ENCODE measurements at regions not wholly inside any gene's neighbourhood (a gene's known extent, or its start where the extent isn't known, plus 50 kb on each side); places are given as distances from the start of the nearest gene placed in this dataset.

GRCh38 chr4:30600246-30601017 is 119.7 kb upstream of the PCDH7 start:
- peak; percentile 29 for DNase-seq (ENCODE audit: low read depth)

GRCh38 chr4:30601070-30601865 is 118.9 kb upstream of the PCDH7 start:
- DNase-seq (ENCODE audit: low read depth), result no peak

GRCh38 chr4:30605616-30606190 is 114.5 kb upstream of the PCDH7 start:
- no peak for DNase-seq (ENCODE audit: low read depth)

DNA sequence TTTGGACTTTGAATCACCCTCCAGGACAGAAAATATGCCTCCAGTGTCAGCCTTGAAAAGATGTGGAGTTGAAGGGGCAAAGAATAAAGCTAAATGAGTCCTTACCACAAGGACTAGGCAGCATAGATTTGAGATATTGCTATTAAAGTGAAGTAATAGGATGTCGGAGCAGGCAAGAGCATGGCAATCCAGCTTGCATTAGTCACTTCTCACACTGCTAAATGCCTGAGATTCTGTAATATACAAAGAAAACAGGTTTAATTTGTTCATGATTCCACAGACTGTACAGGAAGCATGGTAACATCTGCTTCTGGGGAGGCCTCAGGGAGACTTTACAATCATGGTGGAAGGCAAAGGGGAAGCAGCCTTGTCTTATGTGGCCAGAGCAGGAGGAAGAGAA is 109.8 kb upstream of the PCDH7 start:
- no peak for DNase-seq (ENCODE audit: low read depth)

DNA sequence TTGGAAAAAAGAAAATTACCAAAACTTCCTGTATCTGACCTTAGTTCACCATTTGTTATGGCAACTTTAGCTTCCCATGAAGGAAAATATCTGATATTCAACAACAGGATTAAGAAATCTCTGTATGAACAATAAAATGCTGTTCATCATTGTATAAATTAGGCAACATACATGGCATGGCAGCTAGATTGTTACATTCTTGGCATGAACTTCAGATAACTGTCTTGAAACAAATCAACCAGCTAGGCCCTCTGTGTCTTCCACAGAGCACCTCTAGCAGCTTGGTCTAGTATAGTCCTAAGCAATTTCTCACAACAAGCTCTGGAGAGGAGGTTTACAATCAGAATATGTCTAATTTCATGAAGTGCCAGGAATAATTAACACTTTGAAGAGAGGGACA is 105.4 kb upstream of the PCDH7 start:
- no peak for DNase-seq (ENCODE audit: low read depth)

- DNase-seq (ENCODE audit: low read depth), result peak; percentile 1
These were observed 103.1 kb upstream of the PCDH7 start for GRCh38 chr4:30616942-30617646.

- no peak for DNase-seq (ENCODE audit: low read depth)
These were observed 102.3 kb upstream of the PCDH7 start for GRCh38 chr4:30617836-30618235.

GRCh38 chr4:30619679-30620078 is 100.5 kb upstream of the PCDH7 start:
- DNase-seq (ENCODE audit: low read depth), result no peak

GRCh38 chr4:30620711-30621110 is 99.5 kb upstream of the PCDH7 start:
- DNase-seq (ENCODE audit: low read depth), result no peak

GRCh38 chr4:30630431-30630830 is 89.7 kb upstream of the PCDH7 start:
- no peak for DNase-seq (ENCODE audit: low read depth)

- DNase-seq (ENCODE audit: low read depth), result no peak
These were observed 87.4 kb upstream of the PCDH7 start for GRCh38 chr4:30632751-30633150.

DNA sequence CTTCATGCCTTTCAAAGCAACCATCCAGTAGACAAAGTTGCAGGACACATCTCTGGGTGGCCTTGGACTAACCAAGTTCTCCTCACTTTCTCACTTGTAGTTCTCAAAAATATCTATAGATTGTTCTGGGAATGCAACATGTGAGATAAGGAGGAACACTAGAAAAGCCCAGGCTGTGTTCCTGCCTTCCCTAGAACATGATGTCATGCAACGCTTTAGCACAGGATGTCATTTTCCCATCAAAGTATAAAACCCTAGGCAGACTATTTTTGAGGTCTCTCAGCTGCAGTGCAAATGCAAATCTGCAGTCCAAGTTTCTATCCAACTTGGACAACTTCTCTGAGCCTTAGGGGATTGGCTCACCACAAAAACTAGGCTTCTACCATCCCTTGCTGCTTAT is 78.8 kb upstream of the PCDH7 start:
- DNase-seq (ENCODE audit: low read depth), result no peak

DNA sequence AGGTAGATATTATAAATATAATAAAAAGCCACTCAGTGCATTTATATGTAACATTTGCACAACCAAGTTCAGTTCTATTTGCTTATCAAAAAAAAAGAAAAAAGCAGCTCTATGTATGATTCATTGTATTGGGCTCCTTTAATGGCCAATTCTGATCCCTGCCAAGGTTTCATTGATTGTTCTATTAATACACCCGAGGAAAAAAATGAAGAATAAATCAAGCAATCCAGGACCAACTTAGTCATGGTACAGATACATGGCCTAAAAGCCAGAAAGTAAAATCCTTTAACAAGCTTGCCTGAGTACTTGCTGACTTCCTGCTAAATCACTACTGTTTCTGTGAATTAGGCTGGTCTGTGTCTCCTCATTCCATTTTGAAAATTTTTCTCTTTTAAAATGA is 77.6 kb upstream of the PCDH7 start:
- DNase-seq (ENCODE audit: low read depth), result no peak

DNA sequence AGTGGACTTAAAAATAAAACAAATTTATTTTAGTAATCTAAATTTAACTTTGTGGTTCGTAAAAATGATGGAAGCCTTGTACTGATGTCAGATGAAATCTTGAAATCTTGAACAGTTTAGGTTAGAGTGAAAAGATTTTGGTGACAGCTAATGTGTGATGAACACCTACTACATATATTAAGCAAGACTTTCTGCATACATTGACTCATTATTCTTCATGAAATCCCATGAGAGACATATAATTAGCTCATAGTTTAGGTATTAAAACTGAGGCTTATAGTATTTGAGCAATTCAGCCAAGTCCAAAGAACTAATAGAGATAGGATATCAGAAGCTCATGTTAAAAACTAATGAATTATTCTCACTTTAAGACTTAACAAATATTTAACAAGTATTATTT is 66.9 kb upstream of the PCDH7 start:
- no peak for DNase-seq (ENCODE audit: low read depth)

GRCh38 chr4:30656828-30657227 is 63.3 kb upstream of the PCDH7 start:
- no peak for DNase-seq (ENCODE audit: low read depth)

DNA sequence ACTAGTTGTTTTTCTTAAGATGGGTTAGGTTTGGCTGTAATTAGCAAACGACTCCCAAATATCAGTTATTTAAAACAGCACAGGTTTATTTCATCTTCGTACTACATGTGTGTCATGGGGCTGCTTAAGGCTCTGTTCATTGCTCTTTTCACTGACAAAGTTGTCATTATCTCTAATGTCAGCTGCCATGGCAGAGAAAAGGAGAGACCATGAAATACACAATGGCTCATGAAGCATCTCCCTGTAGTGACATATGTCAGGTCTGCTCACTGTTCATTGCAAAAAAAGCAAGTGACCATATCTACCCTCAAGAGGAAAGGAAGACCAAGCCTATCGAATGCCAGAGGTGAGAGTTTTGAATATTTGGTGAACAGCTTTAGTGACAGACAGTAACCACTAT is 52.2 kb upstream of the PCDH7 start:
- no peak for DNase-seq (ENCODE audit: low read depth)

- DNase-seq (ENCODE audit: low read depth), result no peak
These were observed 50.0 kb upstream of the PCDH7 start for GRCh38 chr4:30670206-30670605.
